PC-3 (cell line): ENCODE measurements at regions not wholly inside any gene's neighbourhood (a gene's known extent, or its start where the extent isn't known, plus 50 kb on each side); places are given as distances from the start of the nearest gene placed in this dataset.

Experiments used
- ATAC-seq: fragments of 200-7000 bp; cut with Tn5 transposase; 2 replicates; pipeline ENCODE4 v1.9.1; 2020; ENCODE audit warnings: mild to moderate bottlenecking, moderate library complexity
- BruUV-seq: library from RNA; stranded (reverse); fragments of 400-500 nt; replicated peaks from 2 replicates; lab custom pipeline; 2021; lab: Mats Ljungman, UMichigan
- CTCF ChIA-PET: fragments of 300-600 bp; sonication (Branson Sonifier 250); formaldehyde crosslinking; loops from one replicate; lab custom pipeline; 2022; ENCODE audit warnings: antibody characterized with exemption; lab: Charles Lee
- POLR2A ChIA-PET: fragments of 300-600 bp; sonication (Branson Sonifier 250); formaldehyde crosslinking; loops from one replicate; lab custom pipeline; 2022; ENCODE audit warnings: antibody characterized with exemption; ENCODE audit not compliant: unreplicated experiment; lab: Charles Lee
- DNase-seq: peaks from one replicate; pipeline ENCODE4 v3.0.0-alpha.2; 2015
- H2AFZ ChIP-seq: fragments of 300-600 bp; sonication (generic); 2 replicates; pipeline ENCODE4 v1.6.0; 2016; ENCODE audit warnings: antibody characterized with exemption, low read length
- H3F3A ChIP-seq: fragments of 300-600 bp; sonication (generic); one replicate; pipeline ENCODE4 v1.6.0; 2017; ENCODE audit warnings: antibody characterized with exemption, low read length, control low read depth, mild to moderate bottlenecking; ENCODE audit not compliant: unreplicated experiment
- H3K27ac ChIP-seq: fragments of 300-600 bp; sonication (generic); 2 replicates; pipeline ENCODE4 v1.5.1; 2016; ENCODE audit warnings: mild to moderate bottlenecking, low read length
- H3K27me3 ChIP-seq: fragments of 300-600 bp; sonication (generic); 2 replicates; pipeline ENCODE4 v1.6.1; 2016; ENCODE audit warnings: low read length, mixed read lengths
- H3K36me3 ChIP-seq: fragments of 300-600 bp; sonication (generic); 2 replicates; pipeline ENCODE4 v1.6.1; 2016; ENCODE audit warnings: low read depth, mixed run types, low read length, mixed read lengths
- H3K4me1 ChIP-seq: fragments of 300-600 bp; sonication (generic); 2 replicates; pipeline ENCODE4 v1.5.1; 2016; ENCODE audit warnings: low read length; ENCODE audit not compliant: insufficient read depth
- H3K4me2 ChIP-seq: fragments of 300-600 bp; sonication (generic); 2 replicates; pipeline ENCODE4 v1.6.0; 2016; ENCODE audit warnings: low read length
- H3K4me3 ChIP-seq: fragments of 300-600 bp; sonication (generic); 2 replicates; pipeline ENCODE4 v1.5.1; 2016; ENCODE audit warnings: mild to moderate bottlenecking, low read length, mixed read lengths
- H3K79me2 ChIP-seq: fragments of 300-600 bp; sonication (generic); 2 replicates; pipeline ENCODE4 v1.6.1; 2017; ENCODE audit warnings: low read length, mixed read lengths
- H3K9ac ChIP-seq: fragments of 300-600 bp; sonication (generic); 2 replicates; pipeline ENCODE4 v1.6.0; 2016; ENCODE audit warnings: mild to moderate bottlenecking, low read length
- H3K9me2 ChIP-seq: fragments of 300-600 bp; sonication (generic); replicated peaks from 2 replicates; pipeline ENCODE4 v1.6.1; 2016; ENCODE audit warnings: mixed run types, low read length, mixed read lengths
- H3K9me3 ChIP-seq: fragments of 300-600 bp; sonication (generic); 2 replicates; pipeline ENCODE4 v1.6.1; 2016; ENCODE audit warnings: low read length, mixed read lengths
- H4K20me1 ChIP-seq: fragments of 300-600 bp; sonication (generic); 2 replicates; pipeline ENCODE4 v1.6.1; 2016; ENCODE audit warnings: low read length, mixed read lengths
- CTCF ChIP-seq: fragments of 300-600 bp; sonication (generic); conservative IDR thresholded peaks from 2 replicates; pipeline ENCODE4 v1.5.1; 2017; ENCODE audit warnings: antibody characterized with exemption, low read depth, mild to moderate bottlenecking, low read length
- EZH2 ChIP-seq: fragments of 300-600 bp; sonication (generic); IDR thresholded peaks from one replicate; pipeline ENCODE4 v1.6.1; 2017; ENCODE audit warnings: antibody characterized with exemption, mild to moderate bottlenecking, low read length; ENCODE audit not compliant: unreplicated experiment
- EZH2phosphoT487 ChIP-seq: fragments of 300-600 bp; sonication (generic); IDR thresholded peaks from 2 replicates; pipeline ENCODE4 v1.6.1; 2018; ENCODE audit warnings: mild to moderate bottlenecking, antibody characterized with exemption, low read length, borderline replicate concordance
- intact Hi-C: fragments of 100-400 bp; cut with micrococcal nuclease; formaldehyde crosslinking; loops from 2 replicates; pipeline ENCODE4 v1.9.0; 2023

GRCh38 chr6:119591235-119591634 is 241.7 kb upstream of the MAN1A1 start:
- TF ChIP-seq CTCF (no peak), EZH2phosphoT487 (no peak), EZH2 (no peak)
- Histone ChIP-seq H3K9ac (no peak overlapping the region), H3K4me2 (no peak overlapping the region), H3K9me2 (no peaks in the 10 kb centered on the region), H3K27ac (no peak overlapping the region), H3F3A (no peaks in the 10 kb centered on the region), H3K4me3 (no peak overlapping the region), H2AFZ (no peak overlapping the region), H4K20me1 (no peaks in the 10 kb centered on the region), H3K4me1 (peaks cover 9% of the 10 kb centered on the region; the same call in 1 of the 2 replicates), H3K36me3 (no peaks in the 10 kb centered on the region), H3K27me3 (no peaks in the 10 kb centered on the region), H3K79me2 (no peaks in the 10 kb centered on the region), H3K9me3 (no peaks in the 10 kb centered on the region)
- BruUV-seq = no TSS peak
- ATAC-seq = no peak
- intact Hi-C loops = no loop called here
- no peak for DNase-seq
- ChIA-PET CTCF (no interaction called here), POLR2A (no interaction called here)

GRCh38 chr6:119590066-119590465 is 240.5 kb upstream of the MAN1A1 start:
- no peak overlapping the region for H3K27ac ChIP-seq
- no peaks in the 10 kb centered on the region for H3K79me2 ChIP-seq
- no peak for TF ChIP-seq CTCF
- no peak for TF ChIP-seq EZH2
- no peak for TF ChIP-seq EZH2phosphoT487
- intact Hi-C loops = no loop called here
- no peaks in the 10 kb centered on the region for H3K27me3 ChIP-seq
- ATAC-seq (no peak), DNase-seq (no peak)
- no peaks in the 10 kb centered on the region for H3K9me3 ChIP-seq
- H3F3A ChIP-seq = no peaks in the 10 kb centered on the region
- ChIA-PET CTCF (no interaction called here), POLR2A (no interaction called here)
- H2AFZ ChIP-seq = no peak overlapping the region
- no peak overlapping the region for H3K9ac ChIP-seq
- H3K9me2 ChIP-seq = no peaks in the 10 kb centered on the region
- H3K36me3 ChIP-seq = no peaks in the 10 kb centered on the region
- H3K4me2 ChIP-seq = no peak overlapping the region
- BruUV-seq = no TSS peak
- no peak overlapping the region for H3K4me3 ChIP-seq
- H3K4me1 ChIP-seq = peaks cover 9% of the 10 kb centered on the region; the same call in 1 of the 2 replicates
- H4K20me1 ChIP-seq = no peaks in the 10 kb centered on the region

GRCh38 chr6:119587537-119587936 is 238.0 kb upstream of the MAN1A1 start:
- no TSS peak for BruUV-seq
- peak; percentile 24; the same call in 1 of the 2 replicates for ATAC-seq
- CTCF ChIA-PET = no interaction called here
- Histone ChIP-seq H3K9ac (no peak overlapping the region), H3K9me2 (no peaks in the 10 kb centered on the region), H4K20me1 (no peaks in the 10 kb centered on the region), H3K36me3 (no peaks in the 10 kb centered on the region), H3K27me3 (no peaks in the 10 kb centered on the region), H3K4me2 (no peak overlapping the region), H3K27ac (no peak overlapping the region), H2AFZ (no peak overlapping the region), H3K9me3 (no peaks in the 10 kb centered on the region), H3K4me1 (peaks cover 9% of the 10 kb centered on the region; the same call in 1 of the 2 replicates), H3F3A (no peaks in the 10 kb centered on the region), H3K4me3 (no peak overlapping the region), H3K79me2 (no peaks in the 10 kb centered on the region)
- POLR2A ChIA-PET = no interaction called here
- TF ChIP-seq EZH2phosphoT487 (no peak), EZH2 (no peak), CTCF (no peak)
- peak; percentile 36 for DNase-seq
- intact Hi-C loops = no loop called here
